ENCODE measurements at regions not wholly inside any gene's neighbourhood (a gene's known extent, or its start where the extent isn't known, plus 50 kb on each side); places are given as distances from the start of the nearest gene placed in this dataset.

GRCh38 chr20:22354647-22355046 is 229.7 kb downstream of the FOXA2 start:
- TF ChIP-seq POLR2AphosphoS5 (IDR thresholded peaks at IDR 0.05; ENCODE audit: low read depth): no peak
- TF ChIP-seq, protein P1, sequence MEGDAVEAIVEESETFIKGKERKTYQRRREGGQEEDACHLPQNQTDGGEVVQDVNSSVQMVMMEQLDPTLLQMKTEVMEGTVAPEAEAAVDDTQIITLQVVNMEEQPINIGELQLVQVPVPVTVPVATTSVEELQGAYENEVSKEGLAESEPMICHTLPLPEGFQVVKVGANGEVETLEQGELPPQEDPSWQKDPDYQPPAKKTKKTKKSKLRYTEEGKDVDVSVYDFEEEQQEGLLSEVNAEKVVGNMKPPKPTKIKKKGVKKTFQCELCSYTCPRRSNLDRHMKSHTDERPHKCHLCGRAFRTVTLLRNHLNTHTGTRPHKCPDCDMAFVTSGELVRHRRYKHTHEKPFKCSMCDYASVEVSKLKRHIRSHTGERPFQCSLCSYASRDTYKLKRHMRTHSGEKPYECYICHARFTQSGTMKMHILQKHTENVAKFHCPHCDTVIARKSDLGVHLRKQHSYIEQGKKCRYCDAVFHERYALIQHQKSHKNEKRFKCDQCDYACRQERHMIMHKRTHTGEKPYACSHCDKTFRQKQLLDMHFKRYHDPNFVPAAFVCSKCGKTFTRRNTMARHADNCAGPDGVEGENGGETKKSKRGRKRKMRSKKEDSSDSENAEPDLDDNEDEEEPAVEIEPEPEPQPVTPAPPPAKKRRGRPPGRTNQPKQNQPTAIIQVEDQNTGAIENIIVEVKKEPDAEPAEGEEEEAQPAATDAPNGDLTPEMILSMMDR (IDR thresholded peaks at IDR 0.05; ENCODE audit: insufficient read depth, low read length): no peak

Data from HL-60 (cell line).